GM12891 (cell line): ENCODE measurements at regions not wholly inside any gene's neighbourhood (a gene's known extent, or its start where the extent isn't known, plus 50 kb on each side); places are given as distances from the start of the nearest gene placed in this dataset.
"Not testable (repeated sequence)": the region's sequence is repeated elsewhere in the genome, so short reads cannot be mapped to it uniquely, and the experiment has no call there.

Experiments
- DNase-seq: peaks from one replicate; pipeline ENCODE4 v3.0.0; 2011; ENCODE audit warnings: low spot score; ENCODE audit not compliant: insufficient read length
- FAIRE-seq: peaks from 2 replicates; lab custom pipeline; 2011; peaks lifted over from hg19 to GRCh38; lab: Jason Lieb, UNC
- PAX5 ChIP-seq: IDR thresholded peaks from 2 replicates; pipeline ENCODE4 v1.6.1; 2011; ENCODE audit warnings: low read length, moderate library complexity, mild to moderate bottlenecking; ENCODE audit not compliant: insufficient read depth, severe bottlenecking
- POLR2A ChIP-seq: IDR thresholded peaks from 2 replicates; pipeline ENCODE4 v1.6.1; 2011; ENCODE audit warnings: low read depth, low read length, control low read depth
- POLR2AphosphoS5 ChIP-seq: IDR thresholded peaks from 2 replicates; pipeline ENCODE4 v1.6.1; 2011; ENCODE audit warnings: low read depth, low read length, control low read depth
- POU2F2 ChIP-seq: IDR thresholded peaks from 2 replicates; pipeline ENCODE4 v1.6.1; 2011; ENCODE audit warnings: low read depth, mild to moderate bottlenecking, control low read depth, low read length, moderate library complexity
- SPI1 ChIP-seq: IDR thresholded peaks from 2 replicates; pipeline ENCODE4 v1.6.1; 2011; ENCODE audit warnings: low read depth, low read length, control low read depth
- TAF1 ChIP-seq: IDR thresholded peaks from 2 replicates; pipeline ENCODE4 v1.6.1; 2011; ENCODE audit warnings: low read depth, low read length, control low read depth

DNA sequence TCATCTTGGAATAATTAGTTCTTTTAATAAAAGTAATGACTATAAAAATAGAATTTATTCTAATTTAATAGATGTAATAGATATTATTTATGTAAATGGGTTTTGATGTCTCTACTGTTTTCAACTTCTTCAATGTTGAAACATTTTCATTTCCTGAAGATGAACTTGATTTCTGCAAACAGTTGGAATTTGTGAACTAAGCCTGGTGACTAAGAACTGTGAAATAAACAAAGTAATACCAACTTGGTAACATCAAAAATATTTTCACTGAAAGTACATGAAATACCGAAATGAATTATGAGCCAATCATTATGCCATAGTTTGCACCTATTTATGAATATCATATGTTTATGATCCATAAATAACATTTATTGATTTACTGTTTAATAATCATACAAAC, 143.8 kb upstream of the FGF10 start:
- DNase-seq: no peak

DNA sequence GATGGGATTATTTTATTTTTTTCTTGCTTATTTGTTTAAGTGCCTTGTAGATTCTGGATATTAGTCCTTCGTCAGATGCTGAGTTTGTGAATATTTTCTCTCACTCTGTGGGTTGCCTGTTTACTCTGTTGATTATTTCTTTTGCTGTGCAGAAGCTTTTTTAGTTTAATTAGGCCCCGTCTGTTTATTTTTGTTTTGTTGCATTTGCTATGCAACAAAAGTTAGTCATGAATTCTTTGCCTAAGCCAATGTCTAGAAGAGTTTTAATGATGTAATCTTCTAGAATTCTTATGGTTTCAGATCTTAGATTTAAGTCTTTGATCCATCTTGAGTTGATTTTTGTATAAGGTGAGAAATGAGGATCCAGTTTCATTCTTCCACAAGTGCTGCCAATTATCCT, 142.5 kb upstream of the FGF10 start:
- not testable (repeated sequence) for FAIRE-seq, DNase-seq

More for the DNA sequence above, 143.8 kb upstream of the FGF10 start:
- TF ChIP-seq SPI1 (no peak), TAF1 (no peak), POLR2AphosphoS5 (no peak), POLR2A (no peak), POU2F2 (no peak), PAX5 (no peak)
- no peak for FAIRE-seq

DNA sequence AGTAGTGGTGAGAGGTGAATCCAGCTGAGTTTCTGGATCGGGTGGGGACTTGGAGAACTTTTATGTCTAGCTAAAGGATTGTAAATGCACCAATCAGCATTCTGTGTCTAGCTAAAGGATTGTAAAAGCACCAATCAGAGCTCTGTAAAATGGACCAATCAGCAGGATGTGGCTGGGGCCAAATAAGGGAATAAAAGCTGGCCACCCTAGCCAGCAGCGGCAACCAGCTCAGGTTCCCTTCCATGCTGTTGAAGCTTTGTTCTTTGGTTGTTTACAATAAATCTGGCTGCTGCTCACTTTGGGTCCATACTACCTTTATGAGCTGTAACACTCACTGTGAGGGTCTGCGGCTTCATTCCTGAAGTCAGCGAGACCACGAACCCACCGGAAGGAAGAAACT, 141.6 kb upstream of the FGF10 start:
- FAIRE-seq, DNase-seq: not testable (repeated sequence)

DNA sequence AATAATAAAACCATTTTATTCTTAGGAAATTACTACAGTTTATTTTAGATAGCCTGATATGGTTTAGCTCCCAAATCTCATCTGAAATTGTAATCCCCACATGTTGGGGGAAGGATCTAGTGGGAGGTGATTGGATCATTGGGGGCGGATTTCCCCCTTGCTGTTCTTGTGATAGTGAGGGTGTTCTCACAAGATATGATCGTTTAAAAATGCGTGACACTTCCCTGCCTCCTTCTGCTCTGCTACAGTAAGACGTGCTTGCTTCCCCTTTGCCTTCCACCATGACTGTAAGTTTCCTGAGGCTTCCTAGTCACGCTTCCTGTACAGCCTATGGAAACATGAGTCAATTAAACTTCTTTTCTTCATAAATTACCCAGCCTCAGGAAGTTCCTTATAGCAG, 122.4 kb upstream of the FGF10 start:
- TF ChIP-seq TAF1 (no peak), POLR2A (no peak), POU2F2 (no peak), PAX5 (no peak), POLR2AphosphoS5 (no peak)
- DNase-seq: no peak
- no peak for FAIRE-seq

DNA sequence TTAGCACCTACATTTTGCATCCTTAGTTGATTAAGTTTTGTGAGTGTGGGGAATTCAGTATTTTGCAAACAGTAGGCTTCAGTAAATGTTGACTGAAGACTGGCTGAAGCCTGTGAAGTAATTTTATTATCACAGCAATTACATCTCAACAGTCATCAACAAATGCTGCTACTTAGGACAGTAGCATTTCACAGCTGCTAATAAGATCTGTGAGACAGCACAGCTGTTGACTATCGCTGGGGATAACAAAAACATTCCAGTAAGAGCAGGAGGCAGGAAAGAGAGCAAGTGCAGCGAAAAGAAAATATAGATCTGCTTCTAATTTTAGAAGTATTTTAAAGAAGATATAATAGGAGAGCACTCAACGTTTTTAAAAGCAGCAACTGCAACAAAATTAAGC, 117.3 kb upstream of the FGF10 start:
- FAIRE-seq (no peak), DNase-seq (no peak)
- TF ChIP-seq PAX5: no peak
- TF ChIP-seq POLR2A: no peak
- no peak for TF ChIP-seq SPI1
- TF ChIP-seq POLR2AphosphoS5: no peak
- TF ChIP-seq POU2F2: no peak
- TF ChIP-seq TAF1: no peak

DNA sequence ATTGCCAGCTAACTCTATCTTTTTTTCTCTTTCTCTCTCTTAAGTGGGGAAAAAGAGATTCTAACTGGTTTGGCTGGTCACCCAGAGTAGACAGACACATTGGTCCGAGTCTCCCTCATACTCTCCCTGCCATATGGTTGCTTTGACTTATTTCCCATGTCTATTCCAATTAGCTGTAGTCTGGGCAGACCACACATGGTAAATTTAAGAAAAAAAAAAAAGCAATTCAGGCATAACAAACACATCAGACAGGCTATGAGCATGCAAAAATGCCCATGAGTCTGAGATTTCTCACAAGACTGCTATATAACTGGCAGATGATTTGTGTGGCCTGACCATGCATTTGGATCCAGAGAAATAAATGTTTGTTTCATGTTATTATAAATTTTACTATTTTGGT, 110.2 kb upstream of the FGF10 start:
- no peak for DNase-seq
- TF ChIP-seq TAF1 (no peak), SPI1 (no peak), PAX5 (no peak), POLR2AphosphoS5 (no peak), POU2F2 (no peak), POLR2A (no peak)
- FAIRE-seq: no peak

DNA sequence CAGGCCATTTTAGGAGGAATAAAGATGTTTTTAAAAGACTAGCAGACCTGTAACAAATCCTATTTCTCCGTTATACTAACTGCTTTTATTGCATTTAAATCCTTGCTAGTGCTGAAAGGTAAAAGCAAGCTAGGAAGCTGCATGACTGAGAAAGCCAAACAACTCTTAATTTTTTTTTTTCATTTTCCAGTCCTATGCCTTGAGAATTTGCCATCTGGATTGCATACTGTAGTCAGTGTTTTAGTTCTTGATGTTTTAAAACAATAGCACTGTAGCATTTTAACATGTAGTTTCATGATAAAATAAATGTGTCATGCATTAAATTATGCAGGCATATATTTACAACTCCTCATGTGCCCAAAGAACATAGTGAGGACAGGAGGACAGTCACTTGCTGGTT, 108.4 kb upstream of the FGF10 start:
- no peak for DNase-seq
- FAIRE-seq: no peak
- no peak for TF ChIP-seq PAX5

DNA sequence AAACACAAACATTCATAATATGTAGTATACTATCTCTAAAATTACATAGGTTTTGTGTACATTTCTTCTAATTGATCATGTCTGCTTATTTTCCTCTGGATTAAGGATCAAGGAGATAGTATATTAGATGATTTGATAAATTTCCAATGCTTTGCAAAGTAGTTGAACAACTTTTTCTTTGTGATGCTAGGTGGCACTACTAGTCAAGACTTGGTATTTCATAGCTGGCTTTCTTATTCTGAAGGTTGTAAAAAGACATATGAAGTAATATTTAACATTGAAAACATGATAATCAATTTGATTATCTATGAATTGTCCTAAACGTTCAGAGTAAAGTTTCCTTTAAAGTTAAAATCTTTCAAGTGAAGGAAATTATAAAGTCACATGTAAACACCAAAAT, 106.1 kb upstream of the FGF10 start:
- FAIRE-seq: no peak
- TF ChIP-seq POLR2A: no peak
- no peak for DNase-seq

DNA sequence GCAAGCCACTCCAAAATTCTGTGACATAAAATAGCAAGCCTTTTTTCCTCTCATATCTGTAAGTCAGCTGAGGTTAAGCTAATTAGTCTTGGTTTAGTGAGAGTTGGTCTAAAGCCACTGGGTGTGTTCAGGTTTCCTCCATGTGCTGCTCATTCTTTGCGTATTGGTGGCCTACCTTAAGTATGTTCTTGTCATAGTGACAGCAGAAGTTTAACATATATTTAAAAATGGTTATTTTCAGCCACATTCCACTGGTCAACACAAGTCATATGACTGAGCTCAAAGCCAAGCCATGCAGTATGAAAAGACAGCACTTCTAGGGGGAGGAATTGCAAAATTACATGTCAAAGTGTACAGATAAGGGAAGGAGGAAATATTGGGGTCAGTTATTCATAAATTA, 100.5 kb upstream of the FGF10 start:
- FAIRE-seq: no peak
- TF ChIP-seq PAX5: no peak
- no peak for TF ChIP-seq SPI1
- no peak for TF ChIP-seq POU2F2
- TF ChIP-seq TAF1: no peak
- TF ChIP-seq POLR2A: no peak
- no peak for TF ChIP-seq POLR2AphosphoS5
- no peak for DNase-seq

DNA sequence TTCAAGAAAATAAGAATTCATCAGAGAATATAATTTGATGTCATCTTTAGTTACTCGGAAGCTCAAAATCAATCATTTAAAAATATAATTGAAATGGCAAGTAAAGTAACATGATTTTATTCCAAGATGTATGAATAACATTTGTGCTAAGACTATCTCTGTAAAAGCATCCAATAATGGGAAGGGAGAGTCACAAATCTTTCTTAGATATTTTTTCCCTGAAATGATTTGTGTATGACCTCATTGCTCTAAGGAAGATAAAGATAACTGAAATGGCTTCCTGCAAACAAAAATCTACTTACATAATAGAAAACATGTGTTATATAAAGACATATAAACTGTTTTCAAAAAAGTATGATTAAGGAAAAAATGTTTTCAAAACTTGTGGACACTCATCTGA, 97.4 kb upstream of the FGF10 start:
- DNase-seq: no peak
- no peak for FAIRE-seq
- no peak for TF ChIP-seq POLR2AphosphoS5
- no peak for TF ChIP-seq SPI1
- no peak for TF ChIP-seq POU2F2
- TF ChIP-seq POLR2A: no peak
- no peak for TF ChIP-seq TAF1
- no peak for TF ChIP-seq PAX5

DNA sequence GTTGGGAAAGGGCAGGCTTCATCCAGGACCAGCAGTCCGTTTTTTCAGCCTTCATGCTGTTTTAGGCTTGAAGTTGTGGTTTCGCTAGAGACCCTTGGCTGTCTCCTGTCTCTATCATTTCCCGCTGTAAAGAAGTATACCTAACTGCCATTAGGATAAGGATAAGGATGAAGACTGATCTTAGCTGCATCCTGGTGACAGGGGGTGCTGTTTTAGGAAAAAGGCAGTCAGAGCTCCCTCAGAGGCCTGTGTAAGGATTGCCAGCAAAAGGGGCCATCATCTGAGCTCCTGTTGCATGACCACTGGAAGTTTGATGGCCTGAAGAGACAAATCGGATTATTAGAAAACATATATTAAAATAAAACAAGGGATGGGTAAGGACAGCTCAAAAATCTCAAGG, 64.8 kb upstream of the FGF10 start:
- TF ChIP-seq TAF1 (no peak), SPI1 (no peak), POLR2A (no peak), POLR2AphosphoS5 (no peak), POU2F2 (no peak), PAX5 (no peak)
- FAIRE-seq (no peak), DNase-seq (no peak)

DNA sequence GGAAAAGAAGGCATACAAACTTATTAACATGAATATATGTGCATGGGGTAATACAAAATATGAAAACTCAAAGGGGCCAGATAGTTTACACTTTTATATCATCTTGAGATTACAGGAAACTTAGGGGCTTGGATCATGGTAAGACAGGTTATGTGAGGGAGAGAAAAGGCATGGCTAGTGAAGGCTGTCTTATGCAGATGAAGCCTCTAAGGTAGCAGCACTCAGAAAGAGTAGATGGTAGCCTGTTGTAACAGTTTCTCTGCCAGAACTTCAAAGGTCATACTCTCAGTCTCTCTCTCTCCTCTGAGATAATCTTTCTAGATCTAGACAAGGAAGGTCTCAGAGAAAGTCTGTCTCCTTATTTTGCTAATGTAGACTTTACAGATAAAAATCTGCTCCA, 57.2 kb upstream of the FGF10 start:
- TF ChIP-seq SPI1 (no peak), PAX5 (no peak), POLR2AphosphoS5 (no peak), POLR2A (no peak), POU2F2 (no peak), TAF1 (no peak)

More for the DNA sequence above, 57.2 kb upstream of the FGF10 start:
- DNase-seq (no peak), FAIRE-seq (no peak)
